ENCODE measurements at regions not wholly inside any gene's neighbourhood (a gene's known extent, or its start where the extent isn't known, plus 50 kb on each side); places are given as distances from the start of the nearest gene placed in this dataset.
A peak's percentile ranks its signal among the peaks of the same experiment; 100 is the strongest.
"Not testable (repeated sequence)": the region's sequence is repeated elsewhere in the genome, so short reads cannot be mapped to it uniquely, and the experiment has no call there.

DNA sequence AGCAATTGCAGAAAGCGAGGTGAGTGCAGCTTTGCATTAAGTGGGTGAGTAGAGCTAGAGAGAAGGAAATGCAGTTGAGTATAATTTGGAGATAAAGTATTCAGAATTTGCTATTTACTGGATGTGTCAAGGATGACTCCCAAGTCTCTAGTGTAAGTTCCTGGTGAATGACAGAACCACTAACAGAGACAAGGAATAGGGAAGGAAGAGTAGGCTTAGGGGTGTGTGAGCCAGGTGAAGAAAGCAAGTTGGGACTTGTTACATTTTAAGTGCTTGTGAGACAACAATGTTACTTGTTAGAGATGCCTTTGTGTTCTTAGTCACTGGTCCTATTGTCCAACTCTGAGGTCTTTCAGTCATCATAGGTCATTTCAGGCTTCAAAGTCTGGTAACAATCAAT lies 70.8 kb downstream of the TBC1D26 start:
- DNase-seq (ENCODE audit: low spot score), result not testable (repeated sequence)

DNA sequence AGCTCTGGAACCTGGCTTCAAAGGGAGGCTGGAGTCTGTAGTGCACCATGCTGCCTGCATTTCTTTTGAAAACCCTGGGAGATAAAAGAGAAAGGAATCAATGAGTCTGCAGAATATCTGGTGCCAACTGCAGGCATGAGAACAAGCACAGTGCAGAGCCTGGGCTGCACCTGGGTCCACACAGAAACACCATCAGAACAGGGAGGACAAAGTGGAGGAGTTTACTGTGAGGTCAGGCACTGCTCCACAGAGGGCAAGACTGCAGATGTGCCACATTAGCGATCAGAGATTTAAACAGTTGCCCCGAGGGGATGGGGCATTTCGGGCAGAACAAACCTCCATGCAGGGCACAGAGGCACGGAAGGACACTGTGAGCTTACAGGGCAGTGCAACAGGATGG lies 74.7 kb downstream of the TBC1D26 start:
- DNase-seq (ENCODE audit: low spot score), result not testable (repeated sequence)

DNA sequence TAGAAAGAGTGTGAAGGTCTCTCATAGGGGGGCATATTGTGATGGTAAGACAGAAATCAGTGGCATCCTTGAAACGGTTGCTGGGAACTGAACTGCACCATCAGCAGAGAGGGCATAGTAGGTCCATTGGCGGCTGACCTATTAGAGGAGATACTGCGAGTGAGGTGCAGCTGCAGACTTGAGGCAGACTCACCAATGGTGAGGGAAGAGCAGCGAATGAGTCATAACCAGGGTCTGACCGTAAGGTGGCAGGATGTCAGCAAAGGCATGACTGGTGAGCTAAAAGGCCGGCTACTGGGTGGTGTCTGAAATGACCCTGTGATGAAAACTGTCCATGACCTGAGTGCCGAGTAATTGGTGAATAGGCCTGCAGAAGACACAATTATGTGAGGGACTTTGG lies 81.3 kb downstream of the TBC1D26 start:
- DNase-seq (ENCODE audit: low spot score), result not testable (repeated sequence)

DNA sequence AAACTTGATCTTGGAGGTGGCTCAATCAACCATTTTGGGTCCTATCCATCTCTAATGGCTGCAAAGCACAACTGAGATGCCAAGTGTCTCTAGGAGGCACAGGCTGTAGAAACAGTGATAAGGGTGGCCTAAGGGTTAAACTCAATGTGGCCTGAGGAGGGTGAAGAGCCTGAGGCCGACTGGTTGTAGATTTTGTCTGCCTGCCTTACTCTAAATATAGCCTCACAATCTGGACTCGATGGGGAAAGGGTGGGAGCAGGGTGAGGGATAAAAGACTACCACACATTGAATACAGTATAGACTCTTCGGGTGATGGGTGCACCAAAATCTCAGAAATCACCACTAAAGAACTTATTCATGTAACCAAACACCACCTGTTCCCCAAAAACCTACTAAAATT lies 81.9 kb downstream of the TBC1D26 start:
- not testable (repeated sequence) for DNase-seq (ENCODE audit: low spot score)

DNA sequence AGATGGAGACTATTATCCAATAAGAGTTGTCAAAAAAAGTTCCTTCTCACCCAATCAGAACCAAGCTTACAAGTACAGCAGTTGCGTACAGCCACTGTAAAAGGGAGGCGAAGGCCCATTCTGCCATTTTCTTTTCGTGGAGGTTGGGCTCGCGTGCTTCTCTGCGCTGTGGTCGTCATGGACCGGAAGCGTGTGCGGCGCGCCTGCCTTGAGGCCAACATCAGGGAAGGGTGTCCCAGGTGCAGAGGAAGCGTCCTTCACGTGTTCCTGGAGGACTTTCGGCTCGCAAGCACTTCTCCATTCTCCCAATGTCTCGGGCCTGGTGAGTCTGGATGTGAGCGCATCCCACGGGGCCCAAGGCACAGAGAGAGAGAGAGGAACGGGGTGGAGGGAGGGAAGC lies 85.8 kb downstream of the TBC1D26 start:
- DNase-seq (ENCODE audit: low spot score), result not testable (repeated sequence)

DNA sequence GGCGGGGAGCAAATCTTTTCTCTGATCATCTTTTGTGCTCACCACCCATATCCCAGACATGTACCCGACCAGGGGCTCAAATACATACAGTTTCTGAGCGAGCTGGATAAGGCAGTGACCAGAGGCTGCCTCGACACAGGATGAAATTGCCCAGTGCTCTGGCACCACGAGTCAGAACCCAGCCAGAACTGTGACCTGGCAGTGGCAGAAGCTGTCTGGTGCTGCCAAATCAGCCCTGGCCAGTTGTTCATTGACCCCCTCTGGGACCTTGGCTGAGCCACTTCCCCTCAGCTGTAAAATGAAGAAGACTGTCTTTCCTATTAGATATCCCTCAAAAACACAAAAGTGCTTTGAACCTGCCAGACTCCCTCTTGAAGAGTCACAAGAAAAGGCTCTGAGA lies 90.2 kb downstream of the TBC1D26 start:
- DNase-seq (ENCODE audit: low spot score), result not testable (repeated sequence)

DNA sequence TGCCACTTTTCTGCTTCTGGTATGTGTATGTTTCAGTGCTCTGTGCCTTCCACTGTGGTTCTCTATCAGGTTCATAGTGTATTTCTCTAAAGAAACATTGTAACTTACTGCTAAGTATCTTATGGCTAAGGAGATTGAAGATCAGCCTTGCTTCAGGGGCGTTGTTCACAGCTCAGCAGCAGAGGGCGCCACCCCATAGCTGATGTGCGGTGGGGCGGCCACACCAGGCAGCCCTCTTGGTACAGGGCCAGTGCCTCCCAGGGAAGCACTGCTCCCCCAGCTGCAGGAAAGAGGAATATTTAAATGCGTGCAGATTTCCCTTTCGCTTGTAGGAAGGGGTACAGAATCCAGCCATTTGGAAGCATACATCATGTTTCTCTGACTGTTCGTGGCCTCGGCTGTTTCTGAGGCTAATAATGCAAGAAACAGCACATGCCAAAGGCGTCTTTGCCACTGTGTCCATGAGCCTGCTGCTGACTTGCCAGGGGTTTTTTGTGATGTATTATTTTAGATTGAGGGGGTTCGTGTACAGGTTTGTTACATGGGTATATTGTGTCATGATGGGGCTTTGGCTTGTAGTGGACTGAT lies 96.7 kb downstream of the TBC1D26 start:
- DNase-seq (ENCODE audit: low spot score), result peak; percentile 54

DNA sequence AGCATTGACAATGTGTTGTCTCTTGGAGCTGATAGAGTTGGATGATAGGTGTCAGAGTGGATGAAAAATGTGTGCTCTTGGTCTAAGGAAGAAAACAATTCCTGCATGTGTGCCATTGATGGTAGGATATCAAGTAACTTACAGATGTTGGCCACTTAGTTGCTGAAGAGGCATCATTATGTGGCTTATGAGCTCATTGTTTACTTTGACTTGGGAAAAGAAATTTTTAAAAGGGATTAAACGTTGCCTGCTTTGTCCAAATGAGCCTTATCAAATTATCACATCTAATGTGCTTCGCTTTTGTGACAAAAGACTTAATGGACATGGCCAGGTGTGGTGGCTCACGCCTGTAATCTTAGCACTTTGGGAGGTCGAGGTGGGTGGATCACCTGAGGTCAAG lies 98.1 kb downstream of the TBC1D26 start:
- DNase-seq (ENCODE audit: low spot score), result not testable (repeated sequence)

DNA sequence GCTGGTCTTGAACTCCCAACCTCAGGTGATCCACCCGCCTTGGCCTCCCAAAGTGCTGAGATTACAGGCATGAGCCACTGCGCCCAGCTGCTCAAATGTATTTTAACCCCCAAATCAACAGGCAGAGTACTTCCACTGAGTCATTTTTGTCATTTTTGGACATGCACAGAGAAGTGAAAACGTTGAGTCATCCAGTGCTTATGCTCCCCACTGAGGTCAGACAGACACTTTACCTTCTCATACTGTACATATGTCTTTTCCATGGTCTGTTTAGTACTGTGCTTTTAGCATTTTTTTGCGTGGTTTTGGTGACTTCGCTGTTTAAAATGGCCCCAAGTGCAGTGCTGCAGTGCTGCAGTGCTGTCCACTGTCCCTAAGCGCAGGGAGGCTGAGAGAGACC lies 99.1 kb downstream of the TBC1D26 start:
- DNase-seq (ENCODE audit: low spot score), result not testable (repeated sequence)

DNA sequence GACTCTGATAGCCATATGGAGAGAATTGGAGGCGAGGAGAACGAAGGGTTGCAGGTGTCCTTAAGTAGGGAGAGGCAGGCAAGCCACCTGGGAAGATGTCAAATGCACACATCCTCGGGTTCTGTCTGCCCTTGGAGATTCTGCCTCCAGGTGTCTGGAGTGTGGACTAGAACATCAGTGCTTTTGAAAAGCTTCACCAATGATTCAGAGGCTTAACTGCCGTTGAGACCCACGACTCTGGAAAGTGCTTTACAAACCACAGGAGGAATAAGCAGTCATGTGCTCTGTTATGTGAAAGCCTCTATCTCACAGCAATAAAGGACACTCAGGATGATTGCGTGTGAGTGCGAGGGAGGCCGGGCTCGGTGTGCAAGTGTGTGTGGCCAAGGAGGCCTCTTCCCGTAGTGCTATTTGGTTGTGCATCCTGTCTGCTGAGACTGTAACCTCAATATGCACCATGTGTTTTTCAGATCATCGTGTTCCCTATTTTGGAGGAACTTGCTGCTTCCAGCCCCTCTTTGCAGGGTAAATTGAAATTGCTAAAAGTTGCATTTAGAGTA lies 100.9 kb downstream of the TBC1D26 start:
- not testable (repeated sequence) for DNase-seq (ENCODE audit: low spot score)

DNA sequence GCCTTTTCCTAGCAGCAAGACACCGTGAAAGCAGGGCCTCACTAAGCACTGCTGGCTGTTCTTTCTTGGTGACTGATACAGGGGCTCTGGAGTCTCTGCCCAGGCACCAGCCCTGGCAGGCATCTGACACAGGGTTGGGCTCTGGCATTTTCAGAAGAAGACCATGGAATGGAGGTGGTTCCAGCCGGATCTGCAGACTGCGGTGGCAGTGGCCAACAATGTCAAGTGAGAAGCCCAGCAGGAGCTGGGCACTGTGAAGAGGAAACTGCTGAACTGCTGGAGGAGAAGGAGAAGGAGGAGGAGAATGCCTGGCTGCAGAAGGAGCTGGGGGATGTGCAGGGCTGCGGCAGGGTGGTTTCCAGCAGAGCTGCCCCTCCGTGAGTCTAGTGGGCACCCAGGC lies 101.8 kb downstream of the TBC1D26 start:
- not testable (repeated sequence) for DNase-seq (ENCODE audit: low spot score)

DNA sequence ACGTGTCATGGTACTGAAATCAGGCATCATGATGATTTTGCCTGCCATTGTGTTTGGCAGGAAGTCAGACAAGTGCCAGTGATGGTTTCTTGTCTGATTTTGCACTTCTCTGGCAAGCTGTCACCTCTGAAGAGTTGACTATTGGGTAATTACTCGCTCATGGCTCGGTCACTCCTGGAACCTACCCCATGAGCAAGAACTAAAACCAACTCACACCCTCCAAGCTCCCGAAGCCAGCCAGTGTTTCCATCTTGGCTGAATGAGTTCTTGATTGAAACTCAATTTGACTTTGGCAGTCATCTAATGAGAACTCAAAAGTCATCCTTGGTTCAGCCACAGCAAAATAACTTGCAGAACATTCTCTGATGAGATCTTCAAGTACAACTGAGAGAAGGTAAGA lies 103.4 kb downstream of the TBC1D26 start:
- DNase-seq (ENCODE audit: low spot score), result not testable (repeated sequence)

DNA sequence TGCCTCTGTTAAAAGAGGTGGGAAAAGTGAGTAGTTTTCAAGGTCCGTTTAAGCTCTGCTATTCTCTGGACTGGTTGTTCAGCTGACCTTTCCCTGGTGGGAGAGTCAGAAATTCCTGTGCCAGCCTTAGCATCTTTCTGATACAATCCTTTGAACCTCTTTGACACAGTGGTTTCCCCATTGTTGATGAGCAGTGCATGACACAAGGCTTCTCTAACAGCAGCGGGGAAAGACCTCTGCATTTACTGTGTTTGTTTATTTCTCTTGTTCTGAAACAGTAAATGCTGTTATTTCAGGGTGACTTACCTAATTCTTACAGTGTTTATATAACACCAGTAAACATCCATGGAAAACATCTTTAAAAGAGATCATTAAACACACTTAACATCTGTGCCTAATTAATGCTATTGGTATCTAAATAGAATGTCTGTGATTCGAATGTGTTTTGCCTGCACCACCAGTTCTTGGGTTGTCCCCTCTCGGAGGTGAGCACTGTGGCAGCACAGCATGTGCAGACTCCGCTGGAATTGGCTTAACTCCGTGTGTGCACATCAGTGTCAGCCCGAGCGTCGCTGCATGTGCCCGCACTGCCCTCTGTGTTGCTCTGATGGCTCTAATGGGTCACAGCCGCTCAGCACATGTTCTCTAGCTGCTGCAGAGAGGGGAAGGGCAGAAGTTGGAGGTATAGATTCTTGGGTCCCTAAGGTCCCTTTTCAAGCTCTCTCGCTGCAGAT lies 104.3 kb downstream of the TBC1D26 start:
- DNase-seq (ENCODE audit: low spot score), result not testable (repeated sequence)

DNA sequence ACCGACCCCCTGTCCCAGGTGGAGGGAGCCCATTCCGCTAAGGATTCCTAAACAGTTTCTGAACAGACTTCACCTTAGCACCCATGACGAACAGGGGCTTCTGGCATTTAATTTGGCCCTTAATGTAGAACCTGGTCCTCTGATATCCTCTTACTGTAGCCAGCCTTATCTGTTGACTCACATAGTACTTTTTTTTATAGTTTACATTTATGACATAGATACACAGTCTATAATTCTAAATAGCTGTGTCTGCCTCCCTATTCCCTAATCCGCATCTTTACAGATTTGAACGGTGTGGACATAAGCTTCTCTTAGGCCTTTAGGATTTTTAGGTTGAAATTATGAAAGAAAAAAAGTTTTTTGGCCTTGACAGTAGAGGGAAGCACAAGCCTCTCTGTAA lies 104.9 kb downstream of the TBC1D26 start:
- DNase-seq (ENCODE audit: low spot score), result not testable (repeated sequence)

DNA sequence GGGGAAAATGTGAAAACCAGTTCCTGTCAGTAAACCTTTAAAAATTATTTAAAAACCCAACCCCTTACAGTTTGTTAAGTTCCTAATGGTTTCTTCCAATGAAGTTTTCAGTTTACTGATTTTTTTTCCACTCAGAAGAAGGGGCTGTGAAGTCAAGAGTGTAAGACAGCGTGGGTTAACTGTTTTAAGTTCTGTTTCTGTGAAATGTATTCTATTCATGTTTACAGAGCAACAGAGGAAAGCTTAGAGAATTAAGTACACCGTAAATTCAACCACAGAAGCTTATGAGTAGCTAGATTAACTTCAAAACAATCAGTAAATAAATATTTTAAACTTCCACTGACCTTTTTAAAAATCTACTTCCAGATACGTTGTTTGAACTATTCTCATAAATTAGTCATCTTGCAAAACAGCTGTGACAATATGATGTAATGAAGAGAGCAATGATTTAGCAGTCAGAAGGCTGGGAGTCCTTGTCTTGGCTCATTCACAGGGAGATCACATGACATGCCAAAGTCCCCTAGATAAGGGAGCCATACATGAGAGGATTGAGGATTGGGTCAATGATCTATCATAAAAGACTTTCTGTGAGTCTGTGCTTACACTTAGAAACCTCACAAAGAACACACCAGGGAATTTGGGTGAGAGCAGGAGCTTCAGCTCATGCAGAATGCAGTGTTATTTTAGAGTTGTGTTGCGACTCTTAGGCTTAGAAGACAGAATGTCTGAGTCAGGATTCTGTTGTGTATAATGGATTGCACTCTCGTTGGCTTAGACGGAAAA lies 97.3 kb upstream of the ADORA2B start:
- DNase-seq (ENCODE audit: low spot score), result not testable (repeated sequence)

DNA sequence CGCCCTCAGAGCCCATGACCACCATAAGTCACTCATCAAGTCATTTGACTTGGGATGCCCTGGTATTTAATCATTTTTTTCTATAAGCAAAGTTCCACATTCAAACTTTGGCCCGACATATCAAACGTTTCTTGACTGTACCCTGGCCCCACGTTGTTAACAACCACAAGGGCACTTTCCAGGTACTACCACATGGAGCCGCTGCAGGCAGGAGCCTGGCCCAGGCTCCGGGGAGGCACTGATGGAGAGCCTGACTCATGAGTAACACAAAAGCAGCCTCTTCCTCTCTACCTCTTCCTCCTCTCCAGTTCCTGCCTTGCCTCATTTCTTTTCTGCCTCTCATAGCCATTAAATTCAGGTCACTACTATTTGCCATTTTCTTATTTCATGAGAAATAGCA lies 95.9 kb upstream of the ADORA2B start:
- DNase-seq (ENCODE audit: low spot score), result peak; percentile 3

DNA sequence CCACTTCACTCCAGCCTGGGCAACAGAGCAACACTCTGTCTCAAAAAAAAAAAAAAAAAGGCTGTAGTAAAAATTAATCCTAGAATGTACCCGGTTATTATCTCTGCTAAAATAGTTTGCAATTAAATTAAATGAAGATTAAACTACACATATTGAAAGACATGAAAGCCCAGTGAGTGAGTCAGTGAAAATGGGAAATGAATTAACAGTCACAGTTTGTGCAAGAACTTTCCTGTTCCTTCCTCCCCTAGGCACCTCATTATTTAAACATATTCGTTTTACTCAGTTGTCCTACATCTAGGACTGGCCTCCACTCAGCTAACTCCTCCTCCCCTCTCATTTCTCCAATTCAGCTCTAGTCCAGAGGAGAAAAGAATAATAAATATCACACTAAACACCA lies 94.9 kb upstream of the ADORA2B start:
- DNase-seq (ENCODE audit: low spot score), result not testable (repeated sequence)

DNA sequence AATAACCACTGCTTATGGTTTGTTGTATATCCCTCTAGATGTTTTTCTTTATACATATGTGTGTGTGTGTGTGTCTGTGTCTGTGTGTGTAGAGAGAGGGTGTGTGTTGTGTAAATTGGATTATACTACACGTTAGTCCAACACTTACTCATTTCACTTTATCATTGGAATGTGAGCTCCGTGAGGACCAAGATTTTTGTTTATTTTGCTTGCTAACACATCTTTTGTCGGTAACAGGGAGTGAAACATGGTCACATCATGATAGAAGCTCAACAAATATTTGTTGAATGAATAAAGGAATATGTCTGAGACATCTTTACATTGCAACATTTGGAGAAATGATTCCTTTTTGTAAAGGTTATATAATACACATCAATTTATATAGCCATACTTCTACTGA lies 94.2 kb upstream of the ADORA2B start:
- not testable (repeated sequence) for DNase-seq (ENCODE audit: low spot score)

DNA sequence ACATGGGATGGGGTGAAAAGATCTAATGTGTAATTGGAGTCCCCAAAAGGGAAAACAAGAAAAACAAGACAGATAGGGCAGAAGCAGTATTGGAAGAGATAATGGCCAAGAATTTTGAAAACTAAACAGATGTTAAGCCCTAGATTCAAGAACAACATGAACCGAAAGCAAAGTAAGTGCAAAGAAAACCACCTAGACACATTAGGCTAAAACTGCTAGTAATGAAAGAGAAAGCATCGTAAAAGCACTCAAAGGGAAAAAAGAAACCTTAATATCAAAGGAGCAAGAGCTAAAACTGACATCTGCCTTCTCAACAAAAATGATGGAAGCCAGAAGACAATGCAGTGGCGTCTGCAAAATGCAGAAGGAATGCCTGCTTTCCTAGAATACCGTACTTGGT lies 92.1 kb upstream of the ADORA2B start:
- not testable (repeated sequence) for DNase-seq (ENCODE audit: low spot score)

DNA sequence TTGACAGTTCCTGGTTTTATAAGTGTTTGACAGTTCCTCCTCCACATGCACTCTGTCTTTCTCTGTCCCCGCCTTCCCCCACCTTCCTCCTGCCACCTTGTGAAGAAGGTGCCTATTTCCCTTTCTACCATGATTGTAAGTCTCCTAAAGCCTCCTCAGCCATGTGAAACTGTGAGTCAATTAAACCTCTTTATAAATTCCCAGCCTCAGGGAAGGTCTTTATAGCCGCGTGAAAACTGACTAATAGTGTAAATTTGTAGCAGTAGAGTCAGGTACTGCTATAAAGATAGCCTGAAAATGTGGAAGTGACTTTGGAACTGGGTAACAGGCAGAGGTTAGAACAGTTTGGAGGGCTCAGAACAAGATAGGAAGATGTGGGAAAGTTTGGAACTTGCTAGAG lies 88.7 kb upstream of the ADORA2B start:
- not testable (repeated sequence) for DNase-seq (ENCODE audit: low spot score)

DNA sequence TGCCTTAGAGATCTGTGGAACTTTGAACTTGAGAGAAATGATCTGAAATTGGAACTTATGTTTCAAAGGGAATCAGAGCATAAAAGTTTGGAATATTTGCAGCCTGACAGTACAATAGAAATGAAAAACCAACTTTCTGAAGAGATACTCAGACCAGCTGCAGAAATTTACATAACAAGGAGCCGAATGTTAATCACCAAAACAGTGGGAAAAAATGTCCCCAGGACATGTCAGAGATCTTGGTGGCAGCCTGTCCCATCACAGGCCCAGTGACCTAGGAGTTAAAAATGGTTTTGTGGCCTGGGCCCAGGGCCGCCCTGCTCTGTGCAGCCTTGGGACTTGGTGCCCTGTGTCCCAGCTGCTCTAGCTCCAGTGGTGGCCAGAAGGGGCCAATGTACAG lies 88.2 kb upstream of the ADORA2B start:
- not testable (repeated sequence) for DNase-seq (ENCODE audit: low spot score)

DNA sequence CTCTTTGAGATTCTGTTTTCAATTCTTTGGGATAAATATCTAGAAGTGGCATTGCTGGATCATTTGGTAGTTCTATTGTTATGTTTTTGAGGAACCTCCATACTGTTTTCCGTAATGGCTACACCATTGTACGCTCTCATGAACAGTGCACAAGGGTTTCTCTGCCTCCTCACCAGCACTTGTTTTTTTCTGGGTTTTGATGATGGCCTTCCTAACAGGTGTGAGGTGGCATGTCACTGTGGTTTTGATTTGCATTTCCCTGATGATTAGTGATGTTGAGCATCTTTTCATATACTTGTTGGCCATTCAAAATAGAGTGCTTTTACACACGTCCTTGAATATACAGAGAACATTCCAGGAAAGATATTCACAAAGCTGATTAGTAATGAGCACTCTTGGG lies 86.8 kb upstream of the ADORA2B start:
- DNase-seq (ENCODE audit: low spot score), result not testable (repeated sequence)

DNA sequence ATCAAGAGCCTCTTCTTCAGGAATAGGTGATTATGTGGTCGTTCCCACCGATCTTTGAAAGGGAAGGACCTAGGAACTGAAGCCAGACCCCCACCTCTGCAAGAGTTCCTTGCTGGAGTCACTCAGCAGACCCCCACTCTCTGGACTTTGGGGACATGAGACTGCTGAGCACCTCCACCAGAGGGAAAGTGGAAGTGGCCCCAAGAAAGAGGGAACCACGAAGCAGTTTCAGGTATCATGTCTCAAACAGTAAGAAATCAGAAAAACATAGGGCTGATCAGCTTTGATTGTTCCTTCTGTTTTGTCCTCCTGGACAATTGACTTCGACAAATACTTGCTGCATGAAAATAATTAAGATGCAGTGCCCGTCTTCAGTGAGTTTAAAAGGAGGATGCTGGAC lies 84.2 kb upstream of the ADORA2B start:
- DNase-seq (ENCODE audit: low spot score), result not testable (repeated sequence)

Data from cerebellar cortex (tissue), 1 donor.